H9 (cell line): ENCODE measurements at regions not wholly inside any gene's neighbourhood (a gene's known extent, or its start where the extent isn't known, plus 50 kb on each side); places are given as distances from the start of the nearest gene placed in this dataset.

Experiments
- DNase-seq: peaks from one replicate; pipeline ENCODE4 v3.0.0-alpha.2; 2017
- H2AFZ ChIP-seq: one replicate; pipeline ENCODE4 v1.6.1; 2013; ENCODE audit warnings: mild to moderate bottlenecking, low read length, control low read depth, moderate library complexity
- H2AK5ac ChIP-seq: 2 replicates; pipeline ENCODE4 v1.6.1; 2013; ENCODE audit warnings: low read length, control low read depth, mixed read lengths; ENCODE audit not compliant: insufficient read length
- H2BK120ac ChIP-seq: one replicate; pipeline ENCODE4 v1.6.1; 2013; ENCODE audit warnings: low read depth, mild to moderate bottlenecking, low read length, control low read depth, inconsistent platforms; ENCODE audit not compliant: poor library complexity, severe bottlenecking
- H2BK12ac ChIP-seq: 2 replicates; pipeline ENCODE4 v1.6.1; 2013; ENCODE audit warnings: low read length, control low read depth, mixed read lengths, low read depth; ENCODE audit not compliant: insufficient read length
- H2BK15ac ChIP-seq: 2 replicates; pipeline ENCODE4 v1.6.1; 2013; ENCODE audit warnings: low read depth, low read length, control low read depth
- H2BK20ac ChIP-seq: one replicate; pipeline ENCODE4 v1.6.1; 2013; ENCODE audit warnings: low read depth, mild to moderate bottlenecking, low read length, control low read depth, inconsistent platforms; ENCODE audit not compliant: poor library complexity, severe bottlenecking
- H2BK5ac ChIP-seq: 2 replicates; pipeline ENCODE4 v1.6.1; 2013; ENCODE audit warnings: low read length, control low read depth, mixed read lengths; ENCODE audit not compliant: insufficient read length
- H3K14ac ChIP-seq: 2 replicates; pipeline ENCODE4 v1.6.1; 2013; ENCODE audit warnings: low read length, control low read depth; ENCODE audit not compliant: insufficient read depth
- H3K18ac ChIP-seq: 2 replicates; pipeline ENCODE4 v1.6.1; 2013; ENCODE audit warnings: low read depth, mild to moderate bottlenecking, mixed read lengths, low read length, control low read depth; ENCODE audit not compliant: insufficient read length
- H3K23ac ChIP-seq: 2 replicates; pipeline ENCODE4 v1.6.1; 2013; ENCODE audit warnings: low read length, control low read depth, mixed read lengths, low read depth; ENCODE audit not compliant: insufficient read length
- H3K23me2 ChIP-seq: 2 replicates; pipeline ENCODE4 v1.6.1; 2013; ENCODE audit warnings: low read depth, mild to moderate bottlenecking, mixed read lengths, low read length, control low read depth; ENCODE audit not compliant: insufficient read length, poor library complexity, severe bottlenecking
- H3K27ac ChIP-seq: 2 replicates; pipeline ENCODE4 v1.5.1; 2013; ENCODE audit warnings: low read length, control low read depth, mixed read lengths, low read depth; ENCODE audit not compliant: insufficient read length
- H3K27me3 ChIP-seq: 2 replicates; pipeline ENCODE4 v1.6.1; 2013; ENCODE audit warnings: low read length, control low read depth, inconsistent platforms; ENCODE audit not compliant: insufficient read depth
- H3K4ac ChIP-seq: 2 replicates; pipeline ENCODE4 v1.6.1; 2013; ENCODE audit warnings: low read depth, mild to moderate bottlenecking, control low read depth, inconsistent platforms, low read length, moderate library complexity
- H3K4me1 ChIP-seq: 2 replicates; pipeline ENCODE4 v1.6.1; 2013; ENCODE audit warnings: low read length, control low read depth, inconsistent platforms; ENCODE audit not compliant: insufficient read depth
- H3K4me2 ChIP-seq: 2 replicates; pipeline ENCODE4 v1.6.1; 2013; ENCODE audit warnings: low read length, control low read depth, mixed read lengths; ENCODE audit not compliant: insufficient read length, insufficient read depth
- H3K56ac ChIP-seq: 2 replicates; pipeline ENCODE4 v1.6.1; 2013; ENCODE audit warnings: low read depth, mild to moderate bottlenecking, mixed read lengths, low read length, control low read depth; ENCODE audit not compliant: insufficient read length
- H3K79me1 ChIP-seq: 2 replicates; pipeline ENCODE4 v1.6.1; 2013; ENCODE audit warnings: low read depth, mild to moderate bottlenecking, moderate library complexity, low read length, control low read depth, inconsistent platforms; ENCODE audit not compliant: insufficient read depth, poor library complexity, severe bottlenecking
- H3K79me2 ChIP-seq: 2 replicates; pipeline ENCODE4 v1.6.1; 2013; ENCODE audit warnings: low read length, control low read depth, inconsistent platforms; ENCODE audit not compliant: insufficient read depth
- H3K9ac ChIP-seq: 2 replicates; pipeline ENCODE4 v1.6.1; 2013; ENCODE audit warnings: low read length, control low read depth, mixed read lengths; ENCODE audit not compliant: insufficient read length; ENCODE audit errors: extremely low read depth
- H3K9me3 ChIP-seq: one replicate; pipeline ENCODE4 v1.6.1; 2013; ENCODE audit warnings: low read depth, low read length, inconsistent platforms; ENCODE audit not compliant: control insufficient read depth
- H3T11ph ChIP-seq: one replicate; pipeline ENCODE4 v1.6.1; 2013; ENCODE audit warnings: mild to moderate bottlenecking, low read length, control low read depth, inconsistent platforms
- H4K20me1 ChIP-seq: one replicate; pipeline ENCODE4 v1.6.1; 2013; ENCODE audit not compliant: control insufficient read depth, insufficient read length, insufficient read depth
- H4K5ac ChIP-seq: 2 replicates; pipeline ENCODE4 v1.6.1; 2013; ENCODE audit warnings: low read depth, mild to moderate bottlenecking, mixed read lengths, low read length, control low read depth; ENCODE audit not compliant: insufficient read length
- H4K8ac ChIP-seq: replicated peaks from 2 replicates; pipeline ENCODE4 v1.6.1; 2013; ENCODE audit warnings: low read length, control low read depth, mixed read lengths, low read depth; ENCODE audit not compliant: insufficient read length
- H4K91ac ChIP-seq: 2 replicates; pipeline ENCODE4 v1.6.1; 2013; ENCODE audit warnings: low read depth, mild to moderate bottlenecking, moderate library complexity, mixed read lengths, low read length, control low read depth; ENCODE audit not compliant: insufficient read length
- H3K27ac Mint-ChIP-seq, 3 experiments: 2 replicates in 2 of 3; 3 replicates in 1 of 3; pipeline ENCODE4 v1.8.0; 2020 to 2021; ENCODE audit warnings: mixed read lengths in 3 of 3, mild to moderate bottlenecking in 1 of 3, moderate library complexity in 1 of 3
- H3K27me3 Mint-ChIP-seq: 2 replicates; pipeline ENCODE4 v1.8.0; 2021; ENCODE audit warnings: low read depth, mild to moderate bottlenecking, moderate library complexity, mixed read lengths
- H3K36me3 Mint-ChIP-seq, 3 experiments: 2 replicates in 2 of 3; 3 replicates in 1 of 3; pipeline ENCODE4 v1.8.0; 2020 to 2021; ENCODE audit warnings: low read depth in 3 of 3, mixed read lengths in 3 of 3; ENCODE audit not compliant: insufficient read depth in 1 of 3
- H3K4me1 Mint-ChIP-seq, 2 experiments: 2 replicates each; pipeline ENCODE4 v1.8.0; 2020; ENCODE audit warnings: mixed read lengths in 2 of 2
- H3K4me3 Mint-ChIP-seq, 2 experiments: 2 replicates in 1 of 2; 3 replicates in 1 of 2; pipeline ENCODE4 v1.8.0; 2020 to 2021; ENCODE audit warnings: mild to moderate bottlenecking in 2 of 2, mixed read lengths in 2 of 2, moderate library complexity in 1 of 2
- H3K9me3 Mint-ChIP-seq, 2 experiments: 2 replicates in 1 of 2; 3 replicates in 1 of 2; pipeline ENCODE4 v1.8.0; 2020; ENCODE audit warnings: mild to moderate bottlenecking in 2 of 2, mixed read lengths in 2 of 2, moderate library complexity in 1 of 2
- WGBS: extraction: QIAGEN DNeasy Blood & Tissue Kit; methylation state at CpG from one replicate; pipeline ENCODE4 v1.1.7; 2013; ENCODE audit warnings: missing lambda C conversion rate, low lambda C conversion rate, mixed read lengths; ENCODE audit not compliant: insufficient read length; ENCODE audit errors: extremely low coverage; 5-methylcytosine and 5-hydroxymethylcytosine counted together
- TF ChIP-seq, protein P1 (sequence below): fragments of 200-600 bp; sonication (generic); conservative IDR thresholded peaks from 3 replicates; pipeline ENCODE4 v1.8.0; 2021; ENCODE audit warnings: antibody characterized with exemption, mild to moderate bottlenecking

DNA sequence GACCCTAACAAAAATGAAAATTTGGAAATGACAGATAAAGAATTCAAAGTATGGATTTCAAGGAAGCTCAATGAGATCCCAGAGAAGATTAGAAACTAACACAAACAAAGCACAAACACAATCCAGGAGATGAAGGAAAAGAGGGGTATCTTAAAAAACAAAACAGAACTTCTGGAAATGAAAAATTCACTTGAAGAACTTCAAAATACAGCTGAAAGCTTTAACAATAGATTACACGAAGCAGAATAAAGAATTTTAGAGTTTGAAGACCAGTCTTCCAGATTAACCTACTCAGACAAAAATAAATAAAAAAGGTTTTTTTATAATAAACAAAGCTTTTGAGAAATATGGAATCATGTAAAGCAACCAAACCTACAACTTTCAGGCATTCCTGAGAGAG lies 671.8 kb upstream of the SLC39A10 start:
- Histone ChIP-seq H3K79me1 (no peaks in the 10 kb centered on the region), H3K4me2 (no peak overlapping the region), H3K4me1 (no peaks in the 10 kb centered on the region), H2AK5ac (no peak overlapping the region), H3K27me3 (no peaks in the 10 kb centered on the region), H3K27ac (no peak overlapping the region), H4K91ac (no peak overlapping the region), H4K20me1 (no peaks in the 10 kb centered on the region), H2BK12ac (no peak overlapping the region), H2BK15ac (no peak overlapping the region), H3K23me2 (no peaks in the 10 kb centered on the region), H3T11ph (no peak overlapping the region), H3K56ac (no peak overlapping the region), H3K4ac (no peak overlapping the region), H3K9me3 (no peaks in the 10 kb centered on the region), H3K9ac (no peak overlapping the region), H4K8ac (no peak overlapping the region), H2AFZ (no peak overlapping the region), H3K23ac (no peak overlapping the region), H3K79me2 (no peaks in the 10 kb centered on the region), H2BK20ac (no peak overlapping the region), H3K18ac (no peak overlapping the region), H3K14ac (no peak overlapping the region), H2BK120ac (no peak overlapping the region), H4K5ac (no peak overlapping the region), H2BK5ac (no peak overlapping the region)
- no peak for DNase-seq
- Mint-ChIP-seq H3K36me3 (peaks cover 0 to 15% (median 2%) of the 10 kb centered on the region in 3 experiments; a peak in 4 of 7 replicates), H3K4me3 (no peak overlapping the region), H3K27me3 (no peaks in the 10 kb centered on the region; the same call in 1 of the 2 replicates), H3K27ac (no peak overlapping the region), H3K4me1 (no peaks in the 10 kb centered on the region), H3K9me3 (peaks cover 15 to 21% of the 10 kb centered on the region in 2 experiments)
- TF ChIP-seq, protein P1, sequence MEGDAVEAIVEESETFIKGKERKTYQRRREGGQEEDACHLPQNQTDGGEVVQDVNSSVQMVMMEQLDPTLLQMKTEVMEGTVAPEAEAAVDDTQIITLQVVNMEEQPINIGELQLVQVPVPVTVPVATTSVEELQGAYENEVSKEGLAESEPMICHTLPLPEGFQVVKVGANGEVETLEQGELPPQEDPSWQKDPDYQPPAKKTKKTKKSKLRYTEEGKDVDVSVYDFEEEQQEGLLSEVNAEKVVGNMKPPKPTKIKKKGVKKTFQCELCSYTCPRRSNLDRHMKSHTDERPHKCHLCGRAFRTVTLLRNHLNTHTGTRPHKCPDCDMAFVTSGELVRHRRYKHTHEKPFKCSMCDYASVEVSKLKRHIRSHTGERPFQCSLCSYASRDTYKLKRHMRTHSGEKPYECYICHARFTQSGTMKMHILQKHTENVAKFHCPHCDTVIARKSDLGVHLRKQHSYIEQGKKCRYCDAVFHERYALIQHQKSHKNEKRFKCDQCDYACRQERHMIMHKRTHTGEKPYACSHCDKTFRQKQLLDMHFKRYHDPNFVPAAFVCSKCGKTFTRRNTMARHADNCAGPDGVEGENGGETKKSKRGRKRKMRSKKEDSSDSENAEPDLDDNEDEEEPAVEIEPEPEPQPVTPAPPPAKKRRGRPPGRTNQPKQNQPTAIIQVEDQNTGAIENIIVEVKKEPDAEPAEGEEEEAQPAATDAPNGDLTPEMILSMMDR, result no peak
- WGBS, result no CpG with 5 or more reads among the region's 1 CpG
